ENCODE measurements at regions not wholly inside any gene's neighbourhood (a gene's known extent, or its start where the extent isn't known, plus 50 kb on each side); places are given as distances from the start of the nearest gene placed in this dataset.

DNA sequence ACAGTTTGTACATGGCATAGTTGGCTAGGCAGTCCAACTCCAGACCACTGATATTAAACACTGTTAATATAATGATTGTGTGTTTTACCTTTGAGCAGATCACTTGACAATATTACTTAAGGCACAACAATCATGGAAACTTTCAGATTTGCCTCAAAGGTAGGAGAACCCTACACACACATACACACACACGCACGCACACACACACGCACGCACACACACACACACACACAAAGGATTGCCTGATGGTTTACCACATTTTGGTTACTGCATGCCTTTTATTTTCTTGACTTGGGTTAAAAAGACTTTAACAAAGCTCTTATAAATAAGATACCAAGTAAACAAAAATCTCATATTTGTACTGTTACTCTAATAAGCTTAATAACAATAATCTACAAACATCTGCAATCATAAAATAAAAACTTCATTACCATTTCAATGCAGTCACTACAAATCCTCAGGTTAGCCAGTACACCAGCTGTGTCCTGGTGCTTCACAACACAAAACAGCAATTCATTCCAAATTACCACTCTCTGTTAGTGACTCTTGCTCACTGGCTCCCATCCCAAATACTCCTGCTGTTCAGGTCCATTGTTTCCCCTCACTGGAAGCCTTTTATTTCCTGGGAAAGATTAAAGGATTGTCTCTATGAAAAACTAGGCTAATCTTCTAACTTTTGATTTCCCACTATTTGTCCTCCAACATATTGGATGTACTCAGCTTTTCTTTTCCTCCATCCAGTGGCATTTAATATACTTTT is 175.2 kb upstream of the ATP2B1 start:
- TF ChIP-seq, protein P1, sequence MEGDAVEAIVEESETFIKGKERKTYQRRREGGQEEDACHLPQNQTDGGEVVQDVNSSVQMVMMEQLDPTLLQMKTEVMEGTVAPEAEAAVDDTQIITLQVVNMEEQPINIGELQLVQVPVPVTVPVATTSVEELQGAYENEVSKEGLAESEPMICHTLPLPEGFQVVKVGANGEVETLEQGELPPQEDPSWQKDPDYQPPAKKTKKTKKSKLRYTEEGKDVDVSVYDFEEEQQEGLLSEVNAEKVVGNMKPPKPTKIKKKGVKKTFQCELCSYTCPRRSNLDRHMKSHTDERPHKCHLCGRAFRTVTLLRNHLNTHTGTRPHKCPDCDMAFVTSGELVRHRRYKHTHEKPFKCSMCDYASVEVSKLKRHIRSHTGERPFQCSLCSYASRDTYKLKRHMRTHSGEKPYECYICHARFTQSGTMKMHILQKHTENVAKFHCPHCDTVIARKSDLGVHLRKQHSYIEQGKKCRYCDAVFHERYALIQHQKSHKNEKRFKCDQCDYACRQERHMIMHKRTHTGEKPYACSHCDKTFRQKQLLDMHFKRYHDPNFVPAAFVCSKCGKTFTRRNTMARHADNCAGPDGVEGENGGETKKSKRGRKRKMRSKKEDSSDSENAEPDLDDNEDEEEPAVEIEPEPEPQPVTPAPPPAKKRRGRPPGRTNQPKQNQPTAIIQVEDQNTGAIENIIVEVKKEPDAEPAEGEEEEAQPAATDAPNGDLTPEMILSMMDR (IDR thresholded peaks at IDR 0.05), result no peak
- TF ChIP-seq EP300 (IDR thresholded peaks at IDR 0.05) (no peak), POLR2A (IDR thresholded peaks at IDR 0.05) (no peak), POLR2AphosphoS5 (IDR thresholded peaks at IDR 0.05) (no peak)

Measured in sigmoid colon (tissue), 4 donors.